Endometrial microvascular endothelial cells (primary cell): ENCODE measurements at regions not wholly inside any gene's neighbourhood (a gene's known extent, or its start where the extent isn't known, plus 50 kb on each side); places are given as distances from the start of the nearest gene placed in this dataset.
"Not testable (repeated sequence)": the region's sequence is repeated elsewhere in the genome, so short reads cannot be mapped to it uniquely, and the experiment has no call there.

Source experiments
- in situ Hi-C: cut with HindIII; loops from 2 replicates; pipeline ENCODE4 v1.10.0; 2017; ENCODE audit warnings: low sequenced_read_pairs, low pct_unique_long_range_greater_than_20kb; ENCODE audit errors: inconsistent ontology term

DNA sequence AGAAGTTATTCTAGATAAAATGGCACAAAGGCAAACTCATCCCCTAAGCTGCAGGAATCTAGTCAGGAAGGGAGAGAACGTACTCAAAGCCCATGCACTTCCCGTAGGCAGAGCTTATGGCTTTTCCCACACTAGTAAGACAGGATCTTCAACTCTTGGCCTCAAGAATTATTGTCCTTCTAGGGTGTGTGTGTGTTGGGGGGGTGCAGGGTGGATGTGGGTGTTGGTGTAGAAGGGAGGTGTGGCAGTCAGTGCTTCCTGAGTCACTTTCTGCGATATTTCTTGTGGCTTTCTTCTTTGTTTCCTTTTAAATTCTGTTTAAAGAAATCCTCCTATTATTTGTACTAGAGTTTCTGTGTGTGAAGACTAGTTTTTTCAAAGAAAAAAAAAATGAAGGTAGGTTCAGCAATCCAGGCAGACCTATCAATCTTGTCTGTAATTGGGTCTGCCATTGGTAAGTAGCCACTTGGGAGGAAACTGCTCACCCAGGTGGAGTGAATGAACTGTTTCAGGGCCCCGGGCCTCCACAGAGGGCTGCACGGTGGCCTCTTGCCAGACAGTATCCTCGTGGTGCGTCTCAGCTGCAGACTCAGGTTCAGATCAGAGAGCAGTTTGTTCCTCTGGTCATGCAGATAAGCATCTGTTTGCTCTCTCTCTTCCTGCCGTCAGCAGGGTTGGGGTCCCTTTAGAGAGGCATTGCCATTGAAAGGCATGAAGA is 131.9 kb downstream of the NPR3 start:
- in situ Hi-C loops: no loop called here

DNA sequence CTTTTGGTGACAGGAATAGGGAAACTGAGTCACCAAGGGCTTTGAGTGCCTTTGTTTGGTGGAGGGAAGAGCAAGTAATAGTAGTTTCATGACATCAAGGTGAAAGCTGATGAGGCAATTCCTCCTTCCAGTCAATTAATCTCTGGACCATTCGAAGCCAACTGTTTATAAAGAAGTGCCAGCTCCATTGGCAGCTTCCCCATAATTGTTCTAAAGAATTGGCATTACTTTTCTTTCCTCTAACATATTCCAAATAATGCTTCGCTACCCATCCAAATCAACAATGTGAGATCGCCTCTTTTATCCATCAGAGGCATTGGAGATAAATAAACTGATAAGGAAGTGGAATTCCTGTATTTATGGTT is 132.4 kb downstream of the NPR3 start:
- in situ Hi-C loops: no loop called here

DNA sequence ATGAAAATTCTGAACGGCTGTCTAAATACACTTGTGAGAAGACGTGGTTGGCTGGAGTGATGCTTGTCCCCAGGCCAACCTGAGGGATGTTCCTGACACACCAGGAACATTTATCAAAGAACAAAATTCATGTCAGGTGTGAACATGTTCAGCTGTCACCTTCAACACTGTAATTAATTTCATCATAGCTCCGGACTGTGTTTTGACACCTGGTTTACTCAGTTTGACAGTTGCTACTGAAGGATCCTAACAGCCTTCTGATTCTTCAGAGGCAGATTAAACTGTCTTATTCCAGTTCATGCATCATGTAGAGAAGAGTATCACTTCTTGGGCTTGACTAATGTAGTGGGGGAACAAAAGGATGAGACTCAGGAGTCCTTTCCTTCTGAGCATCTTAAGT is 134.1 kb downstream of the NPR3 start:
- in situ Hi-C loops: no loop called here

DNA sequence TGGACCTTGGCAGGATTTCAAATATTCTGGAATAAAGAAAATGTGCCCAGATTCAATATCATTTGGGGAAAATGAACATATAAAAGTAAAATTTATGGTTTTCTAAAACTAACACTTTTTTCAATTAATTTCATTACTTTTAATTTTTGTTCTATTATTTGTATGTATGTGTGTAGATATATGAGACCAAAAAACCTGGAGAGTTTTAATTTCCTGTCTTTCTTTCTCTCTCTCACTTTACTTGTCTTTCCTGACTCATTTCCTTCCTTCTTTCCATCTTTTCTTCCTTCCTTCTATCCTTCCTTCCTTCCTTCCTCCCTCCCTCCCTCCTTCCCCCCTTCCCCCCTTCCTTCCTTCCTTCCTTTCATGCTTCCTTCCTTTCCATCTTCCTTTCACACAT is 137.0 kb downstream of the NPR3 start:
- in situ Hi-C loops: no loop called here

DNA sequence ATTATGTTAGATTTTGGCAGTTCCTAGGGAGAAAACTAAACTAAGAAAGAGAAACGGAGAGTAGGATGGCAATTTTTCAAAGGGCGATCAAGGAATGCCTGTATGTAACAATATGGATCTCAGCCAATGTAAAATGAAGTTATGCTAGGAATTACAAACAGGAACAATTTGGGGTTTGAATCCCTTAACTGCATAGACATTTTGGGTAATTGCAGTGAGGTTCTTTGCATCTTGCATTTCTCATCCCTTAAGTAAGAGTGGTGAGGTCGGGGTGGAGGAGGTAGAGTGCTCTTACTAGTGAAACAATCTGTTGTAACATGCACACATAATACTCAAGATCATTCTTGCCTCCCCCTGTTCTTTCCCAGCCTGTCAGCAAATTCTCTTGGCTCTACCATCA is 137.6 kb downstream of the NPR3 start:
- in situ Hi-C loops: no loop called here

DNA sequence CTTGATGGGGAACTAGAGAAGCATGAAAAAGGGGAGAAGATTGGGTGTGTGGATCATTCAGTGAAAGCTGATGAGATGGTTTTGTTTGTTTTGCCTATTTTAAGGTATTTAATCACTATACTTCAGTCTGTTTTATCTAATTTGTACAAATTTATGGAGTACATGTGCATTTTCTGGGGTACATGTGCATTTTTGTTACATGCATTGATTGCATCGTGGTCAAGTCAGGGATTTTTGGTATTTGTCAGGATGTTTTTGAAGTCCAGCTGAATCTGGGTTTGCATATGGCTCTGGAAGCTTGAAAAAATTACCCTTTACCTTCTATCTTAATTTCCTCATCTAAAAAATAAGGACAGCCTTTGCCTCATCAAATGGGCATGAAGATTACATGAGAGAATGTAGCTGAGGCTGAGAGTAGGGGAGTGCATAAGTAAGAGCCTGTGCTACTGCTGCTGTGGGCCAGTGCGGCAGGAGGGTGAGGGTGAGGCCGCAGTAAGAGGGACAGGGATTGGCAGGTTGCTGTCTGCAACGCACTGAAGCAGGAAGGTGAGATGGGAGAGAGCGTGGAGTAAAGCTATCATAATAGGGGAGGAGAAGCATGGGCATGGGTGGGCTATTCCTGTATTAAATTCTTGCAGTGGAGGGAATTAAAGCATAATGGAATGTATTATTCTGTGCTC is 139.8 kb downstream of the NPR3 start:
- in situ Hi-C loops: no loop called here

DNA sequence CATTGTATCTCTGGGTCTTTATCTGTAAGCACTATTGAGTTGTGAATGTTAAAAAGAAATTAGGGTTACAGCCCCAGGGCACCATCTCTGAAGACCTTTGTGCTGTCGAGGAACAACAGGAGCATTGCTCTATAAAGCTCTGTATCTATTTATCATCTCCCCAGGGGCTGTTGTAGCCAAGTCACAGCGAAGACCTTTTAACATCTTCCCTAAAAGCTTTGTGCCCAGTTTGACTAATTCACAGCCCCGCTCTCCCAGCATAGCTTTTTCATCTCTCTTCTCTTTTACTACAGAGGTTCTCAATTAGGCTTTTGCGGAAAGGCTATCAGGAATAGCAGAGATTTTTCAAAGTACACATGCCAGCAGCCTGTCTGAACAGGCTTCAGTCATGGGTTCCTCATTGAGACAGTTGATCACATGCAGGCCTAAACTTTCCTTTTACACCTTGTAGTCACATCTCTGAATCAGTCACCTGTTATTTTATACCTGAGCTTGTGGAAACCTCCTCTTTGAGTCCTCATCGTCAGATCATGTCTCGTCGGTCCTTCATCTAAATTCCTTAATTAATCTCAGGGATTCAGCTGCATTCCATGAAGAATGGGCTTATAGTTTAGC is 140.5 kb downstream of the NPR3 start:
- in situ Hi-C loops: no loop called here

DNA sequence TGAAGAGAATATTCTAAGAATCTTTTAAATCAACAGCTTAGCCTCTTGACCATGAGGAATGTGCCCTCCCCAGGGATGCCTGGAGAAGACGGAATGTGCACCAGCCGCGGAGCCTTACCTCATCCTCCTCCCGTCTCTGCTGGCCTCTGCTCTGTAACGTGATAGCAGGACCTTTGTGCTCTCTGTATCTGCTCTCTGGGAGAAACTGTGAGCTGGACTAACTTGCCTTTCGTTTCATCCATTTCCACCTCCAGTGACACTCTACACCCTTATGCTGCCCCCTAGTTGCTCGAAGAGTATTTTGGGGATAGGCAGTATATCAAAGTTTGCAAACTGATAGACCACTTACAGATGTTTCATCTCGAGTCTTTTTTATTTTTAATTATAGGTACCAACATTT is 141.4 kb downstream of the NPR3 start:
- in situ Hi-C loops: no loop called here

DNA sequence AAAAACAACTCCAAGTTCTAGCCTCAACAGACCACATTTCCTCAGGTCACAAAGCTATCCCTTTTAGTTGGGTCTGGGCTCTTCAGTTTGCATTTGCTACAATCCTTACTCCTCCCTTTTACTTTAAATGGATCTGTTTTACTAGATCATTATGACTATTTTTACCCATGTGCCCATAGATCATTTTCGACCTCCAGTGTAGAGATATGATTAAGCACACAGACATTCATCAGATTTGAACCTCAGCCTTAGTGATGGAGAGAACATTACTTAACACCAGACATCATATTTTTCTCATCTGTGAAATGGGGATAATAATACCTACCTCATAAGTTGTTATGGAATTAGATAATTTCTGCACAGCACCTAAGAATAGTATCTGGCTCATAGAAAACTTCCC is 141.9 kb downstream of the NPR3 start:
- in situ Hi-C loops: no loop called here

DNA sequence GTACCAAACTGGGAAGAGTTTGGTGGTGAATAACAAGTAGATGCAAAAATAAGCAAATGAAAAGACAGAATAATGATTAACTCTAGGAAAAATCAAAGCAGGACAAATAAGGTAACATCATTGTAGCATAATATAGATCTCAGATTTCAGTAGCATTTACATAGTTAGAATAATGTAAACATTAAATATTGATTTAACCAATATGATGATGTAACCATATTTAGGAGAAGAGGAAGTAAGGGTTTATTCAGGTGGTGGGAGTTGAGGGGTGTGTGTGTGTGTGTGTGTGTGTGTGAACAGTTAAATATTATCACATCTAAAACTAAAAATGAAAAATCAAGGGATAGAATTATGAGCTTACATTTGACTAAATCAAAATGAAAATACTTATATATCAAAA is 143.4 kb downstream of the NPR3 start:
- in situ Hi-C loops: no loop called here

DNA sequence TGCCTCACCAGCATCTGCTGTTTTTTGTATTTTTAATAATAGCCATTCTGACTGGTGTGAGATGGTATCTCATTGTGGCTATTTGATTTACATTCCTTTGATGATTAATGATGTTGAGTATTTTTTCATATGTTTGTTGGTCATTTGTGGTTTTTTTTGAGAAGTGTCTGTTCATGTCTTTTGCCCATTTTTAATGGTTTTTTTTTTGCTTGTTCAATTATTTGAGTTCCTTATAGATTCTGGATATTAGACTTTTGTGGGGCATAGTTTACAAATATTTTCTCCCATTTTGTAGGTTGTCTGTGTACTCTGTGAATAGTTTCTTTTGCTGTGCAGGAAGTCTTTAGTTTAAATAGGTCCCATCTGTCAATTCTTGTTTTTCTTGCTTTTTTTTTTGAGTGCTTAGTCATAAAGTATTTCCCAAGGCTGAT is 148.1 kb downstream of the NPR3 start:
- in situ Hi-C loops: no loop called here

DNA sequence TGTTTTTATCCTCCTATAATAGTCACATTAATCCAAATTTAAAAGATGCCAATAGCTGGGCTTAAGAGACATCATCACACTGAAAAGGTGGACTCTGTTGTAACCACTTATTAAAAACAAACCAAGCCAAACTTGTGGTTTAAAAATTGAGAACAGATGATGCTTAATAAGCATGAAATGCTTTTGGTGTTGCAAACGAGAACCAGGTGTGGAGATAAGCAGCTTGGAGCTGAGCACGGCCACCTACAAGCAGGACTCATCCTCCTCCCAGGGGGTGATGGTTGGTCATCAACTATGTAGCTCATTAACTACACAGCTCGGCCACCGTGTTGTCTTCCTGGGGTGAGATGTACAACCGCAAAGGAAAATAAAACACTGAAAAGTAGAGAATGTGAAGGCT is 154.4 kb downstream of the NPR3 start:
- in situ Hi-C loops: no loop called here

DNA sequence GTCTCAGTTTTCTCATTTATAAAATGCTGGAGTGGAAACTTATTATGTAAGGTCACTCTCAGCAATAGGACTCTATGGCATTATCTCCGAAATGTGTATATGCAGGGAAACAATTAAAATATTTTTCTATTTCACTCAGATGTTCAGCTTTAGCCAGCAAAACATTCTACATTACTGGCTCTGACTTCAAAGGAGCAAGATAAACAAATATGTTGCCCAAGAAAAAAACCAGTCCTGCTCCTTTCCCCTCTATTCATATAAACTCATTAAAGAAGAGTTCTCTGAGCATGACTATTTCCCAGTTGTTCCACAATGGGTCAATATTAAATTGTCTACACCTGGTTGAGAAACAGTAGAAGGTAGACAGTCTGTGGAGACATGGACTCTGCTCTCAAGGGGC is 155.0 kb downstream of the NPR3 start:
- in situ Hi-C loops: no loop called here

DNA sequence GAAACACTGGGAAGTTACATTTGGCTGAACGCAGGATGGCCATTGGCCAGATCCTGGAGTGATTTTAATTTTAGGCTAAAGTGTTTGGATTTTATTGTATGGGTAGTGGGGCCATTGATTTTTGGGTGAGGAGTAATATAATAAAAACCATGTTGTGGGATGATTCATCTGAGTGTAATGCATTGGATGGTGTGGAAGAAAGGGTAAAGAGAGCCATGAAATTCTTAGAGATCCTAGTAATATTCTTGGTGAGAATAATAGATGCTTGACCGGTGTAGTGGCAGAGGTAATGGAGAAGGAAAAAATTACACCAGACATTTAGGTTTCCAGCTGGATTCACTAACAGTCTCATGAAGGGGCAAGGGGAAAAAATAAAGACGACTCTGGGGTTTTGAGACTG is 158.1 kb downstream of the NPR3 start:
- in situ Hi-C loops: no loop called here

DNA sequence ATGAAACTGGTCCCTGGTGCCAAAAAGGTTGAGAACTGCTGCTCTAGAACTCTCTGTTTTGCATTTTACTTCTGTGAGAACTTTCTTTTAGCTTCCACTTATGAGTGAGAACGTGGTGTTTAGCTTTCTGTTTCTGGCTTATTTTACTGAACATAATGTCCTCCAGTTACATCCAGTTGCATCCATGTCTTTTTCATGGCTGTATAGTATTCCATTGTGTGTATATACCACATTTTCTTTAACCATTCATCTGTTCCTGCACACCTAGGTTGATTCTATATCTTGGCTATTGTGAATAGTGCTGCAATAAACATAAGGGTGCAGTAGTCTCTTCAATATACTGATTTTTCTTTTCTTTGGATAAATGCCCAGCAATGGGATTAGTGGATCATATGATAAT is 165.7 kb downstream of the NPR3 start:
- in situ Hi-C loops: no loop called here

DNA sequence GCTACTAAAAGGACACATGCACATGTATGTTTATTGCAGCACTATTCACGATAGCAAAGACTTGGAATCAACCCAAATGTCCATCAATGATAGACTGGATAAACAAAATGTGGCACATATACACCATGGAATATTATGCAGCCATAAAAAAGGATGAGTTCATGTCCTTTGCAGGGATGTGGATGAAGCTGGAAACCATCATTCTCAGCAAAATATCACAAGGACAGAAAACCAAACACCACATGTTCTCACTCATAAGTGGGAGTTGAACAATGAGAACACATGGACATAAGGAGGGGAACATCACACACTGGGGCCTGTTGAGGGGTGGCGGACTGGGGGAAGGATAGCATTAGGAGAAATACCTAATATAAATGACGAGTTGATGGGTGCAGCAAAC is 168.2 kb downstream of the NPR3 start:
- in situ Hi-C loops: not testable (repeated sequence)

DNA sequence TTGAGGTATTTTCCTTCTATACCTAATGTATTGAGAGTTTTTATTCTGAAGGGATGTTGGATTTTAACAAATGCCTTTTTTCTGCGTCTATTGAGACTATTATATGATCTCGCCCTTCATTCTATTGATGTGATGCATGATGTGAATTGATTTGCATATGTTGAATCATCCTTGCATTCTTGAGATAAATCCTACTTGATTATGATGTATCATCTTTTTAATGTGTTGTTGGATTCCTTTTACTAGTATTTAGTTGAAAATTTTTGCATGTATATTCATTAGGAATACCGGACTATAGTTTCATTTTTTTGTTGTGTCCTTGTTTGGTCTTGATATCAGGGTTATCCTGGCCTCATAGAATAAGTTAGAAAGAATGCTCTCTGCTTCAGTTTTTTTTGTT is 169.7 kb downstream of the NPR3 start:
- in situ Hi-C loops: no loop called here

DNA sequence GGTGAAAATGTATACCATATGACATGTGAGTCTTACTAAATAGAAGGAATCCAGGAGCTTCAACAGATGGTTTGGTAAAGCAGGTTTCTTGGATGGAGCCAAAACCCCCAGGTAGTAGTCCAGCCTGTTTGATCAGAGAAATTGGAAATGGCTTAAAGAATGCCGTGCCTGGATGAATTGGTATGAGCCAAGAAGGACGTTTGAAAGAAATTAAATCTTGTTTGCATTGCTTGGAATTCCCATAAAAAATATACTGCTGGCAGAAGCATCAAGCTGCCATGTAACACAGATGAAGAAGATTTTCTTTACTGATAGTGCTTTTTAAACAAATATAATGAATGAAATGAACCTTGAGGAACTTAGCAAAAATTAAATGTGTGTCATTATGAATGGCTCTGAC is 176.3 kb downstream of the NPR3 start:
- in situ Hi-C loops: no loop called here

DNA sequence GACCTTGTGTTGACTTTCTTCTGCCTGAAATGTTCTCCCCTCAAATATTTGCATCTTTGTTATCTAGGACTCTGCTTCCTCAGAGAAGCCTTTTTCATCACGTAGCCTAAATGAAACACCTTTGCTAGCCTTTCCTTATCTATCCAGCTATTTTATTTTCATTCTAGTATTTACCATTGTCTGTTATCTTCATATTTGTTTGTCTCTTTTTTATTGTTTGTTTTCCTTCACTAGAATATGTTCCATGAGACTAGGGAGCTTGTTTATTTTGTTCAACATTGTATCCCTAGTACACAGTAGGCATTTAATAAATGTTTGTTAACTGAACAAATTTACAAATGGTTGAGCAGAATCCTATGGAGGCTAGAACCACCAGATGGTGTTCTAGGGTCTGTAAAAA is 178.0 kb downstream of the NPR3 start:
- in situ Hi-C loops: no loop called here

DNA sequence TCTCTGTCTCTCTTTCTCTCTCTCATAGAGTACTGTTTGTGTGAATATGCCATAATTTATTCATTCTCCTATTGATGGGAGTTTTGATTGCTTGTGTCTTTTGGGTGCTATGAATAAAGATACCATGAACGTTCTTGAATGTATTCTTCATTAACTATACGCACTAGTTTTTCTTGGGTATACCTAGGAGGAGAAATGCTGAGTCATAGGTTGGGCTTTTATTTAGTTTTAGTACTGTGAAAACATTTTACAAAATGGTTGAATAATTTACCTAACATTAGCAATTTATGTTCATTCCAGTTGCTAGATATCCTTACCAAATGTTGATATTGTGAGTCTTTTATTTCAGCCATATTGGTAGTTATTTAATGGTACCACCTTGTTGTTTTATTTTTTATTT is 192.5 kb downstream of the NPR3 start:
- in situ Hi-C loops: no loop called here
